Activated CD8-positive, alpha-beta memory T cell treated with anti-CD3 and anti-CD28 coated beads, Interleukin-2, amount 50 U/mL, for 48 hours (primary cell): ENCODE measurements at regions not wholly inside any gene's neighbourhood (a gene's known extent, or its start where the extent isn't known, plus 50 kb on each side); places are given as distances from the start of the nearest gene placed in this dataset.

Experiments
- DNase-seq: peaks from one replicate; pipeline ENCODE4 v3.0.0-alpha.2; 2020

GRCh38 chr16:64203126-64203525 is 918.7 kb downstream of the CDH11 start:
- DNase-seq, result no peak

- no peak for DNase-seq
These were observed 919.3 kb downstream of the CDH11 start for GRCh38 chr16:64202571-64202970.

GRCh38 chr16:64196444-64196843 is 925.4 kb downstream of the CDH11 start:
- DNase-seq, result no peak

- no peak for DNase-seq
These were observed 935.9 kb downstream of the CDH11 start for GRCh38 chr16:64185954-64186353.

- no peak for DNase-seq
These were observed 937.7 kb downstream of the CDH11 start for GRCh38 chr16:64184156-64184555.

- DNase-seq, result no peak
These were observed 938.9 kb downstream of the CDH11 start for GRCh38 chr16:64182985-64183384.

- DNase-seq, result no peak
These were observed 940.5 kb downstream of the CDH11 start for GRCh38 chr16:64181271-64181925.

- no peak for DNase-seq
These were observed 941.5 kb downstream of the CDH11 start for GRCh38 chr16:64180136-64180900.

- DNase-seq, result no peak
These were observed 947.5 kb downstream of the CDH11 start for GRCh38 chr16:64174327-64174726.

- DNase-seq, result no peak
These were observed 949.2 kb downstream of the CDH11 start for GRCh38 chr16:64172652-64173051.

GRCh38 chr16:64172226-64172625 is 949.6 kb downstream of the CDH11 start:
- no peak for DNase-seq

- no peak for DNase-seq
These were observed 950.2 kb downstream of the CDH11 start for GRCh38 chr16:64171632-64172031.

- DNase-seq, result no peak
These were observed 953.5 kb downstream of the CDH11 start for GRCh38 chr16:64168371-64168770.

- no peak for DNase-seq
These were observed 953.9 kb downstream of the CDH11 start for GRCh38 chr16:64167936-64168335.

GRCh38 chr16:64165368-64165767 is 956.5 kb downstream of the CDH11 start:
- DNase-seq, result no peak

GRCh38 chr16:64162613-64163375 is 959.1 kb downstream of the CDH11 start:
- DNase-seq, result no peak

- DNase-seq, result no peak
These were observed 961.9 kb downstream of the CDH11 start for GRCh38 chr16:64159976-64160375.

GRCh38 chr16:64158941-64159588 is 962.8 kb downstream of the CDH11 start:
- DNase-seq, result no peak

GRCh38 chr16:64153718-64154117 is 968.1 kb downstream of the CDH11 start:
- no peak for DNase-seq

GRCh38 chr16:64151990-64152767 is 969.7 kb downstream of the CDH11 start:
- no peak for DNase-seq

- no peak for DNase-seq
These were observed 971.7 kb downstream of the CDH11 start for GRCh38 chr16:64150193-64150592.

GRCh38 chr16:64149756-64150155 is 972.1 kb downstream of the CDH11 start:
- no peak for DNase-seq

- DNase-seq, result no peak
These were observed 973.5 kb downstream of the CDH11 start for GRCh38 chr16:64148356-64148755.
